ENCODE measurements at regions not wholly inside any gene's neighbourhood (a gene's known extent, or its start where the extent isn't known, plus 50 kb on each side); places are given as distances from the start of the nearest gene placed in this dataset.

DNA sequence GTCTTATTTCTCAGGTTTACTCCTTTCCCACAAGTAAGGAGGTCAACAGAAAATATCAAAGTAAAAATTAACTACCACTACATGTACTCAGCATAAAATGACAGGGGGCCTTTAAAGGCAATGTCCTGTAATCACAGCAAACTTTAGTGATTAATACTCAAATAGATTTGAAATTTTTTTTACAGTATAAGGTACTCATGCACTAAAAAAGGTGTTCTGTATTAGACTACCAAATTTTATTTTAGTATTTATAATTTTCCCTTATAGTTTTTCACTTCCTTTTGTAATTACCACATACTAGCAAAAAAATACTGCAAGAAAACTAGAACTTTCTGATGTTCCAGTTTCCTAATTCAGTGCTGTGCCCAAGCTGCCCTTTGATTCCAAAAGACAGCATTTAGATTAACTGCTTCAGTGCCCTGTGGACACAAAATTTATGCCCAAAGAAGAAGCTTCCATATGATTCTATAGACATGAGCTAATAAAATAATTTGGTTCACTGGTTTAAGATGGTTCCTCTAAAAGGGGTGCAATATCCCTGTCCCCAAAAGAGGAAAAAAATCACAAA lies 70.6 kb downstream of the KLF12 start:
- no peak for DNase-seq
- Histone ChIP-seq H3K4me3 (no peak overlapping the region), H3K27me3 (no peaks in the 10 kb centered on the region), H3K36me3 (no peaks in the 10 kb centered on the region), H3K4me1 (ENCODE audit: insufficient read depth) (peaks cover 3% of the 10 kb centered on the region), H3K9me3 (no peaks in the 10 kb centered on the region), H3K27ac (peak overlapping the region in 1 of 2 donors; percentile 66)
- intact Hi-C loops (cut with DNase I), result no loop called here
- TF ChIP-seq EP300 (IDR thresholded peaks at IDR 0.05) (no peak), POLR2A (IDR thresholded peaks at IDR 0.05) (no peak)

GRCh38 chr13:74062933-74063332 lies 71.3 kb downstream of the KLF12 start:
- H3K4me1 ChIP-seq (ENCODE audit: insufficient read depth), result peaks cover 3% of the 10 kb centered on the region
- no peaks in the 10 kb centered on the region for H3K9me3 ChIP-seq
- TF ChIP-seq EP300 (IDR thresholded peaks at IDR 0.05) (no peak), CTCF (IDR thresholded peaks at IDR 0.05) (no peak), POLR2A (IDR thresholded peaks at IDR 0.05) (no peak)
- no peaks in the 10 kb centered on the region for H3K27me3 ChIP-seq
- peak; percentile 22 to 52 (median 33) for DNase-seq
- peak overlapping the region in 1 of 2 donors; percentile 66 for H3K27ac ChIP-seq
- no peak overlapping the region for H3K4me3 ChIP-seq
- intact Hi-C loops (cut with DNase I), result no loop called here
- 19 to 51% (median 40%) methylated on average over 6 of the region's 6 CpGs for WGBS, 3 donors
- H3K36me3 ChIP-seq, result no peaks in the 10 kb centered on the region

GRCh38 chr13:74061926-74062595 lies 72.1 kb downstream of the KLF12 start:
- no peaks in the 10 kb centered on the region for H3K36me3 ChIP-seq
- 24 to 31% (median 27%) methylated on average over 3 of the region's 3 CpGs for whole genome bisulfite sequencing, 3 donors
- H3K27ac ChIP-seq, result peak overlapping the region in 1 of 2 donors; percentile 66
- no peak for TF ChIP-seq POLR2A (IDR thresholded peaks at IDR 0.05)
- no peak for TF ChIP-seq CTCF (IDR thresholded peaks at IDR 0.05)
- TF ChIP-seq EP300 (IDR thresholded peaks at IDR 0.05), result no peak
- no peak overlapping the region for H3K4me3 ChIP-seq
- H3K4me1 ChIP-seq (ENCODE audit: insufficient read depth), result peaks cover 6% of the 10 kb centered on the region
- peak in 2 of 5 donors; percentile 25 to 32 for DNase-seq
- H3K27me3 ChIP-seq, result no peaks in the 10 kb centered on the region
- no peaks in the 10 kb centered on the region for H3K9me3 ChIP-seq
- intact Hi-C loops (cut with DNase I), result no loop called here

- no peak overlapping the region for H3K4me3 ChIP-seq
- TF ChIP-seq EP300 (IDR thresholded peaks at IDR 0.05) (no peak), CTCF (IDR thresholded peaks at IDR 0.05) (no peak)
- no peaks in the 10 kb centered on the region for H3K27me3 ChIP-seq
- H3K4me1 ChIP-seq (ENCODE audit: insufficient read depth), result peaks cover 5% of the 10 kb centered on the region
- peak in 1 of 5 donors; percentile 37 for DNase-seq
- H3K9me3 ChIP-seq, result no peaks in the 10 kb centered on the region
- intact Hi-C loops (cut with DNase I), result no loop called here
- peak overlapping the region in 1 of 2 donors; percentile 3 for H3K27ac ChIP-seq
- H3K36me3 ChIP-seq, result no peaks in the 10 kb centered on the region
- WGBS, 3 donors, result 37 to 45% (median 42%) methylated on average over 5 of the region's 5 CpGs
Observed at GRCh38 chr13:74056801-74057542, 77.2 kb downstream of the KLF12 start.

Data from ovary (tissue), 7 donors.